ENCODE measurements at regions not wholly inside any gene's neighbourhood (a gene's known extent, or its start where the extent isn't known, plus 50 kb on each side); places are given as distances from the start of the nearest gene placed in this dataset.

DNA sequence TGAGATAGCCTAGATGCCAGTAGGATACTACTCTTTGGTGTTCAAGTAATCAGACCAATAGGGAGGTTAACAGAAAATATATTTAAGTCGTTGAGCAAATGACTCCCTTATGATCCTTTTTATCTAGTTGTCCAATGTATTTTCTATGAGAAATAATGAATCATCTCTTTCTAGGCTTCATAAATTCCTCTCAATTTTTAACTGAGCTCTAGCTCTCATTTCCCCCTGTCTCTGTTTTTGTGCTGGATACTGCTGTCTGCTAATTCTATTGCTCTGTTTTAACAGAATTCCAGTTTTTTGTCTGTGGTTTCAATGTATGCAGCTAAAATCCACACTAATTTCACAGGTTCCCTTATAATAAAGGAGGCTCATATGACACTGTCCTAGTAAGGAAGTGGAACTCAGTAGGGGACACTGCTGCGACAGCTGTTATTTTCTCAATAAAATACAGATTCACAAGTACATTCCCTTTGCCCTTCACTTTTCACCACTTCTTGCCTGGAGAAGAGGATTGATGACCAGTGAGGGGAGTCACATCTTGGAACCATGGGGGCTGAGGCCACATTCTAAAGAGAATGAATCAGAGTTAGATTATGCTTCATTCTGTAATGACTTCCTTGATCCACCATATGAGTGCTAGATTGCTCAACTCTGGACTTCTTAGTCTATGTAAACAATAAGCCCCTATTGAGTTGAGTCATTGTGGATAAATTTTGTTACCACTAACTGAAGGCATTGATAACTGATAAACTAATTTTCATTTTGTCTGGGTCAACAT is 558.7 kb upstream of the KCNMB2 start:
- no peaks in the 10 kb centered on the region for H3K27me3 Mint-ChIP-seq
- H3K27ac Mint-ChIP-seq = no peak overlapping the region
- H3K9me3 Mint-ChIP-seq = no peaks in the 10 kb centered on the region
- H3K36me3 Mint-ChIP-seq = no peaks in the 10 kb centered on the region
- H3K4me3 Mint-ChIP-seq = no peak overlapping the region
- no peak for ATAC-seq
- POLR2A ChIA-PET = no interaction called here
- no peak for DNase-seq
- peaks cover 0 to 1% (median 0%) of the 10 kb centered on the region in 4 donors for H3K4me1 Mint-ChIP-seq

DNA sequence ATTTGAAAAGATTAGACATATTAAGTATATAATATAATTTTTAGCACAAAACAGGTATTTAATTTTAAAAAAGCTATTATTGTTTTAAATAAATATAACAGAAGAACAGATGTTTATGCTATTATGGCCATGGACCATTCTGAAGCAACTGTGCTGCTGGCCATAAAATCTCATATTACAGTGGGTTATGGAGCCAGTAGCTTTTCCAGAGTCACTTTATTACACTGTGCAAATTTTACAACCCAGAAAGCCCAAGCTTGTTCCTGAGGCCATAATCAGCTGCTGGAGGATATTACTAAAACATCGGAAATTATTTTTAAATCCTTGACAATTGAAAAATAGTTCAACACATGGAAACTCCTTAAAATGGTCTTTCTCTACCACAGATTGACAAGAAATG is 557.3 kb upstream of the KCNMB2 start:
- DNase-seq (no peak), ATAC-seq (no peak)
- POLR2A ChIA-PET = no interaction called here
- Mint-ChIP-seq H3K4me1 (peaks cover 0 to 4% (median 0%) of the 10 kb centered on the region in 4 donors), H3K4me3 (no peak overlapping the region), H3K27me3 (no peaks in the 10 kb centered on the region), H3K27ac (no peak overlapping the region), H3K36me3 (no peaks in the 10 kb centered on the region), H3K9me3 (no peaks in the 10 kb centered on the region)

DNA sequence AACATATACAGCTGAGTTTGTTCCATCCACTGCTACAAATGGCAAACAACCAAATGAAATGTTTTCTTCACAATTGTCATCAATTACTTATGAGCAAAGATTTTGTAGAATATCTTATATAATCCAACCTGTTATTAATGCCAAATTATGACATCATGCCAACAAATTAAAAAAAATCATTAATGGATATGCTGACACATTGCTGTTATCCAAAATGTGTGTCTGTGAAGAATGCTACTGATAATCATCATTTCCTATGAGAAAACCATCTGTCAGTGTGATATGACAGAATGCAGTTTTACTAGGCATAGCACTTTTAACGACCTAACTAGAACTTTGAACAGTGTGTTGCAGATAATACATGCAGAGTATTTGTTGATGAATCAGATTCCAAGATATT is 556.5 kb upstream of the KCNMB2 start:
- no peak for ATAC-seq
- Mint-ChIP-seq H3K4me3 (no peak overlapping the region), H3K4me1 (peaks cover 0 to 4% (median 0%) of the 10 kb centered on the region in 4 donors), H3K27ac (no peak overlapping the region), H3K27me3 (no peaks in the 10 kb centered on the region), H3K36me3 (no peaks in the 10 kb centered on the region), H3K9me3 (no peaks in the 10 kb centered on the region)
- DNase-seq = no peak
- POLR2A ChIA-PET = no interaction called here

DNA sequence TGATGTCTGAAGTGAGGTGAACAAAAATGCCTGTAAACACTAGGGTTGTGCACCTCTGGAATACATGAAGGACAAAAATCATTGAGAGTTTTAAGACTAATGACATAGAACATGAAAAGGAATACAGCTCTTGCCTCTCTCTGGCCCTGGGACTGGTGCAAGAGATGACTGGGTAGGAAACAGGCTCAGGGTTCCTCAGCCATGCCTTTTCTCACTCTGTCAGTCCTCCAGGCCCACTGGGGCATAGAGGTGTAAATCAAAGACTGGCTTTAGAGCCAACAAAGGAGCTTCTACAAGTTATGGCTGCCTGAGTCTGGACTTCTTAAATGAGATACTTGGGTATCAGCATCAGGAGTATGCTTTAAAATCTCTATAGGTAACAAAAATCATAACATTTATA is 554.7 kb upstream of the KCNMB2 start:
- H3K36me3 Mint-ChIP-seq = no peaks in the 10 kb centered on the region
- no peaks in the 10 kb centered on the region for H3K27me3 Mint-ChIP-seq
- no peak overlapping the region for H3K27ac Mint-ChIP-seq
- POLR2A ChIA-PET = no interaction called here
- ATAC-seq (no peak), DNase-seq (no peak)
- H3K9me3 Mint-ChIP-seq = no peaks in the 10 kb centered on the region
- H3K4me1 Mint-ChIP-seq = peaks cover 0 to 4% (median 0%) of the 10 kb centered on the region in 4 donors
- no peak overlapping the region for H3K4me3 Mint-ChIP-seq

DNA sequence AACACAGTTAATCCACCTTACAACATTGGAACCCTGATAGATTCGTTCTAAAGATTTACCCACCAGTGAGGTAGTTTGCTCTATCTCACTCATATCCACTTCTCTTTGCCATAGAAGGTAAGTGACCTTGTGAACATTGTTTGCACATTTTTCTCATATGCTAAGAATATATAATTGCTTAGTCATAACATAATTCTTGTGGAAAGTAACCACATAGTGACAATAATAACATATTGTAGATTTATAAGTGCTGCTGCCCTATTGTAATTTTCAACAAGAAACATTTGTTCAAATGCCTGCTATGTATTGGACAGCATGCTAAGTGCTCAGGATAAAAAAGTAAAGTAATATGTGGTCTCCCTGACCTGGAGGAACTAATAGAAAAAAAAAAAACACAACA is 554.2 kb upstream of the KCNMB2 start:
- no peak for ATAC-seq
- no peak overlapping the region for H3K4me3 Mint-ChIP-seq
- no peak for DNase-seq
- H3K27ac Mint-ChIP-seq = no peak overlapping the region
- no peaks in the 10 kb centered on the region for H3K27me3 Mint-ChIP-seq
- H3K9me3 Mint-ChIP-seq = no peaks in the 10 kb centered on the region
- POLR2A ChIA-PET = no interaction called here
- H3K4me1 Mint-ChIP-seq = peaks cover 0 to 4% (median 0%) of the 10 kb centered on the region in 4 donors
- no peaks in the 10 kb centered on the region for H3K36me3 Mint-ChIP-seq

DNA sequence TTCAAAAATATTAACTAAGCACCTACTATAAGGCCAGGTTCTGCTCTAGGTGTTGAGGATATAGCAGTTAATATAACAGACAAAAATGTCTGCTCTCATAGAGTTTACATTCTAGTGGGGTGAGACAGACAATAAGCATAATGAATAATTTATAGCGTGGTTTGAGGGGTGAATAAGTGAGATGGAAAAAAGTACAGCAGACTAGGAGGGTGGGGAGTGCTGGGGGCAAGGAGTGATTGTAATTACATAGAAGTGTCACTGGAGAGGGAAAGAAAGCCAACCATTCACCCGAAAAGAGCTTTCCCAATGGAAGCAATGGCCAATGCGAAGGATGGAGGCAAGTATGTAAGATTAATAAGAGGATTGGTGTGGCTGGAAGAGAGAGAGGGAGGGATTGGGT is 552.9 kb upstream of the KCNMB2 start:
- DNase-seq (no peak), ATAC-seq (no peak)
- H3K9me3 Mint-ChIP-seq = no peaks in the 10 kb centered on the region
- peak overlapping the region in 1 of 10 donors; percentile 3 for H3K27ac Mint-ChIP-seq
- POLR2A ChIA-PET = no interaction called here
- no peaks in the 10 kb centered on the region for H3K36me3 Mint-ChIP-seq
- peaks cover 0 to 3% (median 0%) of the 10 kb centered on the region in 4 donors for H3K4me1 Mint-ChIP-seq
- no peak overlapping the region for H3K4me3 Mint-ChIP-seq
- H3K27me3 Mint-ChIP-seq = no peaks in the 10 kb centered on the region

DNA sequence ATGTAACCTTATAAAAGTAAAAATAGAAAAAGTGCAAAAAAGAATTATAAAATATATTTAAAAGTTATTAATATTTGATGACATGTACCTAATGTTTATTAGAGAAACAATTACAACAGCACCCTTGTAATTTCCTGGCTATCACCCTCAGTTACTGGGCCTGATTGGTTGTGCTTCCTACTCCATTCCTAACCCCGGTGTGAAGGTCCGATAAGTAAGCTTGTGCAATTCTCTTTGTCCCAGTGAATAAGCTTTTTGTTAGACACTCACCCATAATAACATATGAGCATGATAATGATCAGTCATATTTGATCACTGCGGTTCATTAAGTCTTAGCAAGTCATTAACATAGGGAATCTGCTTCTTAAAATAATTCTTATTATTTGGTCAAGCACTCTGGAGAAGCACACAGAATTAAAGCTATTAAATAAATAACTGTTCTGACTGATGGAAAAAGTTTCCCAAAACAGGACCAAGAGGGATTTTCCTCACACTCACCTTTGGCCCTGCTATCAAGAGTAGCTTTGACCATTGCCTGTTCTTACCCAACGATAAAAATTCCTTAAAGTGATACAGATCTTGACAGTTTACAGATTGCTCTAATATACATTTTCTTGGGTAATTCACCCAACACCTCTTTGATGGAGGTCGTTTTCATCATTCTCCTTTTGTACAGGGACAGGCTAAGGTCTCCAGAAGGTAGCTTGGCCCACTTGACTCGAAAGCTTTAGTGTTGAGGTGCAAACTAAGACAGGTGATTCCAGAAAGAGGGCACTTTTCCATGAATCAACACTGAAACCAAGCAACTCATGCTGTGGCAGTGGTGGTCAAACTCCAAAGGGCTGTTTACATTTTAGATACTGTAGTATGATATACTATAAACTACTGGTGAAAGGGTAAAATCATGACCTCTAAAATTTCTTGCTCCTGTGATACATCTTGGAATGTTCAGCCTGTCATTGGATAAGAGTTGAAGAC is 543.0 kb upstream of the KCNMB2 start:
- peaks cover 11 to 18% (median 16%) of the 10 kb centered on the region in 4 donors for H3K4me1 Mint-ChIP-seq
- POLR2A ChIA-PET = no interaction called here
- DNase-seq = no peak
- no peak overlapping the region for H3K4me3 Mint-ChIP-seq
- ATAC-seq = no peak
- H3K27me3 Mint-ChIP-seq = no peaks in the 10 kb centered on the region
- H3K9me3 Mint-ChIP-seq = peaks cover 0 to 2% (median 0%) of the 10 kb centered on the region in 9 donors
- H3K27ac Mint-ChIP-seq = no peak overlapping the region
- H3K36me3 Mint-ChIP-seq = no peaks in the 10 kb centered on the region

DNA sequence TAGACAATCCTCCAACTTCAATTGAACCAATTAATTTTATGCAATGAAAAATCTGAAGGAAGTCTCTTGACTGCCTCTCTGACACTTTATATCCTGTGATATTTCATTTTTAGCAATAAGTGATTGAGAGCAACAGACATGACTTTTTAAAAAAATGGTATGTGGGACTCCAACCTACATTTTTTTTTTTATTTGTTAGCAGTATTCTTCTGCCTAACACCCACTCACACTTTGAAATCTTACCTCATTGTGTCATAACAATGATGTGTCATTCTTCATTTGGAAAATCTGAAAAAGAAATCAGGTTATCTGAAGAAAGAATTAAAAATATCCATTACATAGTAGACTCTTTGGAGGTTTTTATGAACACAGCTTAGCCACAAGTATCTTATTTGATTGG is 541.3 kb upstream of the KCNMB2 start:
- peaks cover 0 to 15% (median 9%) of the 10 kb centered on the region in 9 donors for H3K9me3 Mint-ChIP-seq
- DNase-seq (no peak), ATAC-seq (no peak)
- no peaks in the 10 kb centered on the region for H3K27me3 Mint-ChIP-seq
- POLR2A ChIA-PET = no interaction called here
- peak overlapping the region in 5 of 10 donors; percentile 9 to 62 (median 37) for H3K27ac Mint-ChIP-seq
- peaks cover 9 to 19% (median 17%) of the 10 kb centered on the region in 4 donors for H3K4me1 Mint-ChIP-seq
- H3K36me3 Mint-ChIP-seq = peaks cover 0 to 8% (median 7%) of the 10 kb centered on the region in 3 donors
- H3K4me3 Mint-ChIP-seq = no peak overlapping the region

DNA sequence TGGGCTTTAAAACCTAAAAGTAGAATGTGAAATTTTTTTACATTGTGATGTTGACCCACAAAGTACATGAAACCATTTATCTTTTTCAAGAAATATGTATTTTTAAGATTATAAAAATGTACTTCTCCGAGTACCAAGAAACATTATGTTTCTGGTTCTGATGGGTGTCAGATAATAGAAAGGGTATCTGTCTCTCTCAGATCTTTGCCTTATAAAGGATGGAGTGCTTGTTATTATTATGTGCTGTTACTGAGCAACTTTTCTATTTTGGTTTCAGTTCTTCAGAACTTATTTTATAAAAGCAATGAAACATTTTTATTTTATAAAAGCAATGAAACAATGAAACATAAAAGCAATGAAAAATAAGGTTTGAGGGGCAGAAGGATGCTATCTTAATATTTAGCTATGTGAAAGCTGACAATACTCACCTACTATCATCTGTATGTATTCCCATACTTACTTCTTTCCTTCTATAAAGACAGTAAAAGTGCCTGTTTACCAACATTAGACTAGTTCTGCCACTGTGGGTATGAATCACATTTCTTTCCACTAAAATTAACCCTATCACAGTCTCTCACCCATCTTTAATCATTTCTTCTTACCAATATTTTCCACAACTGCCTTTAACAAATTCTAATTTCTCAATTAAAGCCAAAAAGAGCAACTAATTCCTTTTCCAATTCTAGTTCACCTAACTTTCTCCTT is 540.7 kb upstream of the KCNMB2 start:
- DNase-seq = no peak
- Mint-ChIP-seq H3K4me3 (no peak overlapping the region), H3K27me3 (no peaks in the 10 kb centered on the region), H3K36me3 (peaks cover 0 to 10% (median 8%) of the 10 kb centered on the region in 3 donors), H3K9me3 (peaks cover 0 to 21% (median 10%) of the 10 kb centered on the region in 9 donors), H3K4me1 (peaks cover 9 to 23% (median 19%) of the 10 kb centered on the region in 4 donors), H3K27ac (peak overlapping the region in 7 of 10 donors; percentile 4 to 73 (median 32))
- ATAC-seq = peak in 1 of 2 donors; percentile 44
- POLR2A ChIA-PET = no interaction called here

DNA sequence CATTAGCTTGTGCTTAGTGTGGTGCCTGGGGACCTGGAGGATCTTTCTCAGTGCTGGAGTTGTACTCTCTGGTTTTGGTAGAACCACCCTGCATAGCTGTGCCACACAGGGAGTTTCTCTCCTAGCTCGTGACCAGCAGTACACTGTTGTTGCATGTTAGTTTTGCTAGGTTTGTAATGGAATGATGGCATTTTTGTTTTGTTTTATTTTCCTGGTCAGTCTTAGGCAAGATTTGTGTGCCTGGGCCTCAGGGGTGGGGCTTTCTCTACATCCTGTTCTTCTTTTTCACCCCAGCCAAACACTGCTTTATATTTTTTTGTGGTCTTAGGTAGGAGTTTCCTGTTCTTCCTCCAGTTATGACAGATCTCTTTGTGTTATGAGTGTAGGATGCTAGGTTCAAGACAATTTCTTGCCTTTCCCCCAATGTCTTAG is 534.5 kb upstream of the KCNMB2 start:
- DNase-seq (peak in 3 of 10 donors; percentile 16 to 48 (median 39)), ATAC-seq (peak; percentile 47 to 77)
- POLR2A ChIA-PET = no interaction called here
- H3K4me3 Mint-ChIP-seq = peak overlapping the region in 9 of 10 donors; percentile 39 to 83 (median 71)
- H3K36me3 Mint-ChIP-seq = peaks cover 0 to 20% (median 10%) of the 10 kb centered on the region in 3 donors
- peaks cover 24 to 61% (median 60%) of the 10 kb centered on the region in 4 donors for H3K4me1 Mint-ChIP-seq
- H3K27me3 Mint-ChIP-seq = no peaks in the 10 kb centered on the region
- peaks cover 0 to 32% (median 16%) of the 10 kb centered on the region in 9 donors for H3K9me3 Mint-ChIP-seq
- H3K27ac Mint-ChIP-seq = peak overlapping the region; percentile 54 to 92 (median 87)

DNA sequence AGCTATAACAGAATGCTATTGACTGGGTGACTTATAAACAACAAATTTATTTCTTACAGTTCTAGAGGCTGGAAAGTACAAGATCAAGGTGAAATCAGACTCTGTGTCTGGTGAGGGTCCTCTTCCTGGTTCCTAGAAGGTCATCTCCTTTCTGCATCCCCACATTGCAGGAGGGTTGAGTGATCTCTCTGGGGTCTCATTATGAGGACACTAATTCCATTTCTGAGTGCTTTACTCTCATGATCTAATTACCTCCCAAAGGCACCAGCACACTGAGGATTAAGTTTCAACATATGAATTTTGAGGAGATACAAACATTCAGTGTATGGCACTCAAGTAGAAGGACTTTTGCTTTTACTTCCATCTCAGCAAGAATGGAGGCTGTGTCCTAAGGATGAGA is 534.1 kb upstream of the KCNMB2 start:
- Mint-ChIP-seq H3K27ac (peak overlapping the region; percentile 54 to 92 (median 87)), H3K27me3 (no peaks in the 10 kb centered on the region), H3K36me3 (peaks cover 0 to 20% (median 10%) of the 10 kb centered on the region in 3 donors), H3K9me3 (peaks cover 0 to 32% (median 16%) of the 10 kb centered on the region in 9 donors), H3K4me1 (peaks cover 24 to 64% (median 61%) of the 10 kb centered on the region in 4 donors), H3K4me3 (peak overlapping the region in 9 of 10 donors; percentile 39 to 83 (median 71))
- ATAC-seq (no peak), DNase-seq (no peak)
- POLR2A ChIA-PET = interaction anchor here (0.7 kb wide), 1 partner anchor 543 kb away, joined by 5 read pairs; no protein-coding TSS in a partner anchor

DNA sequence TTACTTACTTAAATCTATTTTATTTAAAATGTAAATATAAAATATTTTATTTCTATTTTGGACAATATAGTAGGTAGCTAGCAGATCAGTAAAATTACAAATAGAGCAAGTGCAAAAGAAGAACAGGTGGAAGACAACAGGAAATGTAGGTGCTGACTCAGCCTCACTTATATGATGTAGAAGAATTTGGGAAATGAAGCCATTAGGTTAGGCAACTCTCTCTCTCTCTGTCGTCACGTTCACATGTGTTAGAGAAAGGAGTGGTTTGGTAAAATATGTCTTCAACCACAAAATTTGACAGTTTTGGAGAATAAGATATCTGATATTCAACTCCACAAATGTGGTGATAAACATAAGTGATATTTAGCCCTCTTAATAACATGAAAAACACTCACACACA is 532.5 kb upstream of the KCNMB2 start:
- ATAC-seq (peak in 1 of 2 donors; percentile 40), DNase-seq (peak in 2 of 10 donors; percentile 11 to 24)
- POLR2A ChIA-PET = no interaction called here
- H3K27ac Mint-ChIP-seq = peak overlapping the region in 6 of 10 donors; percentile 34 to 64 (median 44)
- peaks cover 26 to 67% (median 64%) of the 10 kb centered on the region in 4 donors for H3K4me1 Mint-ChIP-seq
- H3K4me3 Mint-ChIP-seq = peak overlapping the region in 5 of 10 donors; percentile 7 to 42 (median 21)
- H3K9me3 Mint-ChIP-seq = peaks cover 0 to 29% (median 12%) of the 10 kb centered on the region in 9 donors
- H3K36me3 Mint-ChIP-seq = peaks cover 0 to 20% (median 10%) of the 10 kb centered on the region in 3 donors
- no peaks in the 10 kb centered on the region for H3K27me3 Mint-ChIP-seq
